RKO (cell line): ENCODE measurements at regions not wholly inside any gene's neighbourhood (a gene's known extent, or its start where the extent isn't known, plus 50 kb on each side); places are given as distances from the start of the nearest gene placed in this dataset.
A peak's percentile ranks its signal among the peaks of the same experiment; 100 is the strongest.

ENCODE experiments used
- DNase-seq: peaks from one replicate; pipeline ENCODE4 v3.0.0-alpha.2; 2016; ENCODE audit warnings: low spot score

- DNase-seq = no peak
Measured at GRCh38 chr1:87683196-87683956, 354.7 kb downstream of the LMO4 start.

DNA sequence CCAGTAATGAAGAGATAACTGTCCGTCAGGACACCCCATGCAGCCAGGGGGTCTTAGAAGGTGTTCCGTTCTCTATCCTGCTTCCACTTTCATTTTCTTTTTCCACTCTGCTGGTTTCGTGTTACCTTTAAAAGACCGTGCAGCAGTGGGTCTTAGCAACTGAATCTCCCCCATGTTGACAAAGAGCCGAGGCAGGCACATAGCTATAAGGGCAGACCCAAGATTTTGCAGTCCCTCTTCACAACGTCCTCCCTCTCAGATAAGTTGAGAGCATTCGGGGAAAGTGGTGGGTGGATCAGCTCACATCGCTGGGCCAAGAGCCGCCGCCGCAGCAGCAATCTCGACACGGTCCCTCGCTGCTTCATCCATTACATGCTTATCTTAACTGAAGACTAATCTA lies 355.5 kb downstream of the LMO4 start:
- no peak for DNase-seq

DNA sequence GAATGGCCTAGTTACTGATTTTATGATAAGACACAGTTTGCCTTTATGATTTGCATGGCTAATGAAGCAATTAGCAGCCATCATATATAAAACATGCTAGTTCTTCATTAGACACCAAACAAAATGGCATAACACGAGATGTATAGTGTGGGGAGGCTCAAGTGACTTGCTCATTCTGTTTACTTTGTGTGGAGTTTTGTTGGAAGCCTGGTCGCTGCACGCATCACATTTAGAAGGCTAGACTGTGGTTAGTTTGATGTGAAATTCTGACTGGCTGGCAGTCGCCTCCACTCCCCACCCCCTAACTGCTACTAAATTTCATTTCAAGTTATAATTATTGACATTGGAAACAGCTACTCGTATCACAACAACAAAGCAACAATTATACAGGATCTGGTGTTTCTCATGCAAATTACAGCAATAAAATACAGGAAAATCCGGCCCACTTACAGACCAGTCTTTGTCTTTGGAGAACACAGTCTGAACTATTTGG lies 356.1 kb downstream of the LMO4 start:
- DNase-seq = no peak

GRCh38 chr1:87685311-87686135 lies 356.8 kb downstream of the LMO4 start:
- no peak for DNase-seq

- no peak for DNase-seq
Measured at GRCh38 chr1:87686136-87686495, 357.4 kb downstream of the LMO4 start.

DNA sequence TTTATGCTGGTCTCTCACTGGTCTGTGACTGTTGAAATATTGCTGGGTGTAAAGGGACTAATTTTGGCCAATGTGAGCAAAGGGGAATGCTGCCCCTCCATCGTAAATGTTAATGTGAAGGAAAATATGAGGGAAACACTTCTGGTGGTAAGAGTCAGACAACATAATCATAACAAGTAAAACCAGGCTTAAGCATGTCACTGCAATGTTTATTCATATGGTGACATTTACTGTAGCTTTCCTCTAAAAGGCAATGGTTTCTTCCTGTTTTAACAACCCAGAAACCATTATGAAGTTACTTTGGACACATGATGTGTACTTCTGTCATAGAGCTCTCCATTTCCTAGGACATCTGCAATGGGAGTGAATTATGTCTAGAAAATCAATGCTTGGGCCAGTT lies 358.0 kb downstream of the LMO4 start:
- DNase-seq = no peak

- DNase-seq = no peak
Measured at GRCh38 chr1:87688136-87688535, 359.5 kb downstream of the LMO4 start.

GRCh38 chr1:87689487-87689886 lies 360.8 kb downstream of the LMO4 start:
- no peak for DNase-seq

- DNase-seq = no peak
Measured at GRCh38 chr1:87696483-87696882, 367.8 kb downstream of the LMO4 start.

GRCh38 chr1:87702455-87702854 lies 373.8 kb downstream of the LMO4 start:
- no peak for DNase-seq

DNA sequence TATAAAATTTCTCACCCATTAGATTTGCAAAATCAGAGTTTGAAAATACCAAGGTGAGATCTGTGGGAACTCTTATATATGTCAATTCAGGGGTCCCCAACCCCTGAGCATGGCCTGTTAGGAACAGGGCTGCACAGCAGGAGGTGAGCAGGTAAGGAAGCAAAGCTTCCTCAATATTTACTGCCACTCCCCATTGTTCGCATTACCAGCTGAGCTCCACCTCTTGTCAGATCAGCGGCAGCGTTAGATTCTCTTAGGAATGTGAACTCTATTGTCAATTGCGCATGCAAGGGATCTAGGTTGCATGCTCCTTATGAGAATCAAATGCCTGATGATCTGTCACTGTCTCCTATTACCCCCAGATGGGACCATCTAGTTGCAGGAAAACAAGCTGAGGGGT lies 376.6 kb downstream of the LMO4 start:
- no peak for DNase-seq

- no peak for DNase-seq
Measured at GRCh38 chr1:87706203-87706602, 377.5 kb downstream of the LMO4 start.

DNA sequence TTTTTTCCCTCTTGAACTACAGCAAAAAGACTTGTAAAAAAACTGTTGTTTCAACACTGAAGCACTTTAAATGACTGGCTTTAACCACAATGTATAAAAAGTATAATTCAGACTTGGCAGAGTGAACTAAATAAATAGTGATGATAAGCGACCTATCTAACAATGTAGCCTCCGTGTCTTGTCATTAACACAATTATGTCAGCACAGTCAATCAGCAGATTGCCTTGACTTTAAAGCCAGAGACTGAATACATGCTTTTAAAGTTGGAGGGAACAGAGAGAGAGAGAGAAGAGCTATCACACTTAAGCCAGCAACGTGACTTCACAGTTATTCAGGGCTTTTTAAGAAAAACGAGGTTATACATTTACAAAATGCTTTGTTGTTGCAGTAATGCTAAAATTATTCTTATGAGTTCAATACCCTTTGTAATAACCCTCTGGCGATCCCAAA lies 378.1 kb downstream of the LMO4 start:
- no peak for DNase-seq

DNA sequence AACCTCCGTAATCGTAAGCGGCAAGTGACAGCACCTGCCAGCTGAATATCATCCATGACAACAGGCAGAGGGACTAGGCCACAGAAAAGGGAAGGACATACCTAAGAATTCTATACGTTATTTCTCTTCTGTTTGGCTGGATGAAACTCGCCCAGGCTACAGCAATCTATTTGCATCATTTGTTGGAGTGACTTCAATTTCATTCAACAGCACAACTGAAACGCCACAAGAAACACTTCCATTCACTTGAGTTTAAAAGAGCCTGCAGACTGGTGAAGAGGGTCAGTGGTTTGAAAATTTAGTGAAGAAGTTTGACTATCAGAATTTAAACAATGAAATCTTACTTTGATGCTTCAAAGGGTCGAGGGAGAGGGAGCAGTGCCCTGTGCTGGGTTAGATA lies 378.7 kb downstream of the LMO4 start:
- no peak for DNase-seq

DNA sequence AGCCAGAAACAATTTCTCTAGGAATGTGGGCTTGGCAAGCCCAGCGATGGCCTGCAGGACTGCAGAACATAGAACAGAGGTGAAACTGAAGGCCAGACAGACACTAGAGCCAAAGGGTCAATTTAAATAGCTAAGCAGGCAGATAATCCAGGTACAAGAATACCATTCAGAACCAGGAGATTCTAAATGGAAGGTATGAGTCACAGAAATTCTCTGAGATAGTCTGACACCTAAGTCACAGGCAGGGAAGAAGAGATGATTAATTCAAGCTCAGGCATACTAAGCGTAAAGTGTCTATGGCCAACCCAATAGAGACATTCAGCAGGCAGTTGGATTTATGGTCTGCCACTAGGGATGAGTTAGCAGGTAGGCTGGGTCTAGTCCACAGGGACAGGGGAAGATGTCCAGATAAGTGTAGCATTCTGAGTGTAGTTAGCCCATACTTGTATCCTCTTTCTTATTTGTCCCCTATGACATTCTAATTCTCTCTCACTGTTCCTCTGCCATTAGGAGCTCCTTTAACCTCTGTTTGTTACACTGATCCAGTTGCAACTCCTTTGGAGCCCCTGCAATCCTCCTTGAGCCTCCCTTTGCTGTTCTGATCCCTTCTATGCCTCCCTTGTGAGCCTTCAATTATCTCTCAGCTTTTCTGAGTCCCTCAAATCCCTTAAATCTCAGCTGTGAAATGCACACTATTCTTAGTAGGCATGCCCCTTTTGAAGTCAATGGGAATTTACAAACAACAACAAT lies 383.8 kb downstream of the LMO4 start:
- DNase-seq = peak; percentile 7

DNA sequence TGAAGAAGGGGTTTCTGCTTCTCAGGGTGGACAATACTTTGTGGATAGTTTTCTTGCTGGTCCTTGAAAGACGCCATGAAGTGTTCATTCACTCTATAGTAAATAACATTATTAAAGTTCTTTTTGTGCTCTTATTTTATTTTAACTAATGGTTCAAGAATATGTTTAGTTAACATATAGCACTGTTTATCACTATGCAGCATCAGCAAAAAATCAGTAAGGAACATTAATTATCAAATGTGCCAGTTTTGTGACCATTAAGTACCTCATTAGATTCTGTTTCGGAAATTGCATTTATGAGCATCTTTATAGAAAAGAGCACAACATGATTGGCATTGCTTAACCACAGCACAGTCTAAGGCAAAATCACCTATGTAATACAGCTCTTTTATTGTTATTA lies 385.6 kb downstream of the LMO4 start:
- DNase-seq = no peak

DNA sequence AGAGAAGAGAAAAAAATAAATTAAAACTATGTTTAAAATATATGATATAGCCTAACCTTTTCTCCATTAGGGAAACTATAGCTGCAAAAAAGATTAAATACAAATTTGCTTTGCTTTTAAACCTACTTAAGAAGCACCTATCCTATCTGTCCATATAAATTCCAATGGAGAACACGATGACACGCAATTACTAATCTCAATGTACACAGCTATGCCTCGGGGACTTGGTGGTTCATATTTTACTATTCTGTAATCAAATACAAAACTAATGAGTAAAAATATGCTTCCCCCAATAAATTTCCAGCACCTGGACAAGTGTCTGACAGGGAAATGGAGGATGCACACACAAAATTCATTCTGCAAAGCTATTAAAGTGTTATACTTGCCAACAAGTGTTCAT lies 386.4 kb downstream of the LMO4 start:
- no peak for DNase-seq

GRCh38 chr1:87715471-87715870 lies 386.8 kb downstream of the LMO4 start:
- no peak for DNase-seq

- no peak for DNase-seq
Measured at GRCh38 chr1:87717157-87717670, 388.5 kb downstream of the LMO4 start.

- no peak for DNase-seq
Measured at GRCh38 chr1:87718241-87718950, 389.7 kb downstream of the LMO4 start.

DNA sequence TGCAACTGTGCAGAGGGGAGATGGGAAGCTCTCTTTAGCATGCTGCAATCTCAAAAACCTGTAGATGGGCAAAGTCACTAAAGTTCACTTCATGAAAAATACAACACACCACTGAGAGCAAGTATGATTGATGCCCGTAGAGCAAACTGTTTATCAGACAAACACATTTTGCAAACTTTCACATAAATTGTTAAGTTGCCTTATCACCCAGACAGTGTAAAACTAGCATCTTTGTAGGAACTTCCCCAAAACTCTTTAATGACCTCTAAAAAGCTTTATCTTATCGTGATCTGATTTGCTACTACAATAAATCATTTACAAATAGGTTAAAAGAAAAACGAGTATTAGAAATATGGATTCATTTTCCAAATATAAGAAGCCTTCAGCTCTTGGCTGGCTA lies 391.0 kb downstream of the LMO4 start:
- no peak for DNase-seq

DNA sequence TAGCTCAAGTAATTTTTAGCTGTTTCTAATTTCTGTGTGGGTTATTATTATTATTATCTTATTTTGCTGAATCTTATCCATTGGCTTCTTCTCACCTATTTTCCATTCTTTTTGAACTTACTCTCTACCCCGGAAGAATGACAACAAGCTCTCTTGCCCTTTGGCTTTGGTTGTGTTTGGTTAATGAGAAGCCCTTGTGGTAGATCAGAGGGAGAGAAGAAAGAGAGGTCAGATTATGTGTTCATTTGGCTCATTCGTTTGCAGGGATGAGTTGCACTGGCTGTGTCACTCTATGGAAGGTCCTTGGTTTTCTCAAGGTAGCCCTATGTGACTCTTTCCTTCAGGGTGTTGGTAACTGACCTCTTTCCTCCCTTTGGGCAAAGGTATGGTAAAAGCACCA lies 391.9 kb downstream of the LMO4 start:
- no peak for DNase-seq
